NCI-H748 (cell line): ENCODE measurements at regions not wholly inside any gene's neighbourhood (a gene's known extent, or its start where the extent isn't known, plus 50 kb on each side); places are given as distances from the start of the nearest gene placed in this dataset.

Experiments used
- DNase-seq: peaks from one replicate; lab custom pipeline; 2025; ENCODE audit not compliant: unreplicated experiment; lab: John Stamatoyannopoulos, UW

DNA sequence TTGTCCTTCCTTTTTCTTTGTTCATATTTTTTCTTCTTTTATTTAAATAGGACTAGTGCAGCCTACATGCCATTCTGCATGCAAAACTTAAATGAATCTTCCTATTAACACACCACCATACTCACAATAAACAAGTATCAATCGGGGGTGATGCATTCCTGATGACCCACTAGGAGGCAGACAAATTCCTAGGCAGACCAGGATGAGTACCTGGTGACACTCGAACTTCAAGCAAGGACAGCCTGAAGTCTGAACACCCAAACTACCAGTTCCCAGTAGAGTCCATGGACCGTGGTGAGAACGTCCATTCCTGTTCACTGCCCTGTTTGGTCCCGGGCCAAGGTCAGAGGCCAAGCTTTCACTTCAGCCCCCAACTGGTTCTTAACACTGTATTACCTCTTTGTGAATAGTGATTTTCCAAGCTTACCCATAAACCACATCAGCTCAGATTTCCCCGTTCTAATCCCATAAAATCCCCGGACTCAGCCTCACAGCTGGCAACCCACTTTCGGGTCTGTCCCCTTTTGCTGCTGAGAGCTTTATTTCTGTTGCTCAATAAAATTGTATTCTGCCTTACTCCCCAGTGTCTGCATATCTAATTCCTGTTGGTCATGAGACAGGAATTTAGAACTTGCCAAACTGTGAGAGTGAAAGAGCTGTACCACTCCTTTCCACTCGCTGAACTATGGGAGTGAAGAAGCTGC is 1286.6 kb downstream of the FSTL5 start:
- DNase-seq, result no peak

DNA sequence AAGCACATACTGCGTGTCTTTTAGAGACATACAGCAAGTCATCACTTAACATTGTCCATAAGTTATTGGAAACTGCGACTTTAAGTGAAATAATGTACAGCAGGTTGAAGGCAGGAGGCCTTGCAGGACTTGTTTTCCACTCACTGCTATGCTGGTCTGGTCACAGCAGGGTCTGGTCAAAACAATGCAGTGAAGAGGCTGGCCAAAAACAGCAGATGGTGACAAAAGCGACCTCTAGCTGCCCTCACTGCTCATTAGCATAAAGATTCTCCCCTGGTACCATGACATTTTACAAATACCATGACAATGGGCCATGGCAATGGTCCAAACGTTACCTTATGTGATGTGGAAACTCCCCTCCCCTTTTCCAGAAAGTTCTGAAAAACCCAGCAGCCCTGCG is 1283.6 kb downstream of the FSTL5 start:
- DNase-seq, result peak; percentile 35

DNA sequence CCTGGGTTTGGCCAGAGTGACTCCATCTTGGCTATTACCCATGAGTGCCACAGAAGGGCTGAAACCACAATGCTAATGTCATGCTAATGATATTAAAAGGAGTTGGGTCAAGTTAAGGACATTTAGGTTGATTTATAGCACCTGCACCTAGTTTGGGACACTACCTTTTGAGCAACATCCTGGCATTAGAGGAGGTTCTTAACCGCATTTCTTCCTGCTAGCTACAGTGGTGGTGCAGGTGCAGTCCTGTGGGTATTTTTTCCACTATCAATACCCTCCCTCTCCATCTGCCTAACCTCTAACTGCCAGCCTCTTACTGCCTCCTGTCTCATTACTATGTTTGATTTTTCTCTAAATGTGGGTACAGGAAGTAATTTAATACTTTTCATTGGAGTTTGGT is 1276.1 kb downstream of the FSTL5 start:
- no peak for DNase-seq

DNA sequence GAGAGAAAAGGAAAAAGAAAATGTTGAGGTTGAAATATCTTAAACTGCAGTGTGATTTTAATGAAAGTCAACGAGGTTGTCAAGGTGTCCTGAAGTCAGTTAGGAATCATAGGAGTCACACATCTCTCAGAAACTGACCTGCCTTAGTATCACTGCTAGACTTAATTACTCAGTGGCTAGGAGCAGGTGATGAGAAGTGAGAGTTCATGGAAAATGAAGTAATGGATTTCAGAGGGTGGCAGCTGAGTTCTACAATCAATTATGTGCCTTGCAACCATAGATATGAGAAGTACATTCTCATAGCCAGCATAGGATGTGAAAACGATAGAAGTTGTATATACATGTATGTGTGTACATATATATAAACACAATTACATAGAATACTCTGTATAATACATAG is 1269.7 kb downstream of the FSTL5 start:
- peak; percentile 25 for DNase-seq

DNA sequence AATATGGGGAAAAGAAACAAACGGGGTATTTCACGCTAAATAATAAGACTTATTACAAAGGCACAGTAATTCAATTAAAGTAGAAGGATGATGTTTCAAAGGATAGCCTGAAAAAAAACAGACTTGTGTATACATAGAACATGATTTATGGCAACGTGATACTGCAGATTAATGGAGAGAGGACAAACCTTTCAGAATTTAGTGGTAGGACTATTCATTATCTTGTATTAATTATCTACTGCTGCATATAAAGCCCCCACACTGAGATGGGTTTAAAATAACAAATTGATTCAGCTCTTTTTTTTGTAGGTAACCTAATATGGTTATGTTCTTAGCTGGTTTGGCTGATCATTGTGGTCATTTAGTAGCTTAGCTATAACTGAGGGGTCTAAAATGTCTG is 1269.0 kb downstream of the FSTL5 start:
- DNase-seq, result peak; percentile 32

DNA sequence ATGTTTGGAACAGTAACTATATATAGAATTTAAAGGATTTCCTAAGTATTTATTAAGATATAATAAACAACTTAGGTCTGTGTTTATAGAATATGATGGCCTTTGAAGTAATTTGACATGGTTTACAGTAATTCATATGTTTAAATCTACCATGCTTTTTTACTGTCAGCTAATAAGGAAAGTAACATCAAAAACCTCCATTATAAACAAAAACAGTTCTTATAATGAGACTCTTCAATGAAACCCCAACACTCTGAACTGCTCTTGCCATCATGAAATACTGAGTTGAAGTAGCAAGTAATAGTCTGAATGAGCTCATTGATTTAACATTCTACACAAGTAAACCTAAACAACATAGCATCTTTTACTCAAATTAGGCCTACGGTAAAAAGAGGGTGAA is 1236.5 kb downstream of the FSTL5 start:
- DNase-seq, result no peak

DNA sequence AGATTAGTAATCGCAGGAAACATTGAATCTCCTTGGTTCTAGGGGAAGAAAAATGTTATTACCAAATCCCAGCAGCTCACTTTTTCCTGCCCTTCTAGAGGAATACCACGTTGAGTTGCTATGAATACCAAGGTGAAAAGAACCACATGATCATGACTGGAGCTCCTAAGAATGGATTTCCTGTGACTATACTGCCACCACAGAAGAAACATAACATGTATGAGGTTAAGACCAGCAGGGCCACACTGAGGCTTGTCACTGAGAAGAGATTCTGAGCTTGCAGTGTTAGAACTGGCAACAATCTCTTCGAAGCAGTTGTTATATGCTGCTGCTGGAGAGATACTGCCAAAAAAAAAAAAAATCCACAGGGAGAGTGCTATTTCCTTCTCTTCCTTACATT is 1235.3 kb downstream of the FSTL5 start:
- no peak for DNase-seq

DNA sequence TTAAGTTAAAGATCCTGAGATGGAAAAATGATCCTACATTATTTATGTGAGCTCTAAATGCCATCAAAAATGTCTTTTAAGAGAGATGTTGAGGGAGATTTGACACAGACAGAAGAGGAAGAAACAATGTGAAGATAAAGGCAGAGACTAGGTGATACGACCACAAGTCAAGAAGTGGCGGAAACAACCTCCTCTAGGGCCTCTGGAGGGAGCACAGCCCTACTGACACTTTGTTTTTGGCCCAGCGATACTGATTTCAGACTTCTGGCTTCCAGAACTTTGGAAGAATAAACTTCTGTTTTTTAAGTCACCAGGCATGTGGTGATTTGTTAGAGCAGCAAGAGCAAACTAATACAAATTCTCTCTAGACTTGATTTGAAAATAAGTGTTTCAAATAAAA is 1216.1 kb downstream of the FSTL5 start:
- no peak for DNase-seq

DNA sequence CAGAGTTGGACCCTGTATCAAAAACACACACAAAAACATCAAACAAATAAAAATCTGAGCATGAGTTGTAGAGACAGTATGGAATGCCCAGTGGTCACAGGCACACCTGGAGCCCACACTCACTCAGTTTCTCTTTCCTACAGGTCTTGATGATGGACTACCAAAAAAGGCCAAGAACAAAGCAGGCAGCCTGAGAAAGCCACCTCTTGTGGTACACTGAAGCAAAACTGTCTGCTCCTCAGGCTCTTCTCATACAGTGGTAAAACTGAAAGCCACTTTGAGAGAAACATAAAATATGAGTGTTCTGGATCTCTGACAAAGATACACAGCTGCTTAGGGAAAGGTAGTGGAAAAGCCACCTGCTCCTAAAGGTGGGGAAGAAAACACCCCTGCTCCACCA is 1206.9 kb downstream of the FSTL5 start:
- no peak for DNase-seq

DNA sequence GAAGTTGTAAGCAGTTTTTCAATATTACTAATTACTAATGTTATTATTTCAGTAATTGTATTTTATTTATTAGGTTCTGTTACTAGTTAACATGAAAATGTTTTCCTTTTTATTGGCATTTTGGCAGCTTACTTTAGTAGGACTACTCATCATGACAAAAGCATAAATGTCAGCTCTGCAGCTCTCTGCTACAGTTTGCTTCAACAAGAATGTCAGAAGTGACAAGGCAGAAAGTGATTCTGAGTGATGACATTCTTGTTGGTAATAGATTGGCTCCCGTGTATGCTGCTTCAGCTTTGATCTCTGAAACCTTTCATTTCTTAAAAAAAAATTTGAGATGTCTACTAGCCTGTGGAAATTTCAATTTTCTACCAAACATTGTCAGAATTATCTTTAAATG is 1193.9 kb downstream of the FSTL5 start:
- DNase-seq, result no peak

DNA sequence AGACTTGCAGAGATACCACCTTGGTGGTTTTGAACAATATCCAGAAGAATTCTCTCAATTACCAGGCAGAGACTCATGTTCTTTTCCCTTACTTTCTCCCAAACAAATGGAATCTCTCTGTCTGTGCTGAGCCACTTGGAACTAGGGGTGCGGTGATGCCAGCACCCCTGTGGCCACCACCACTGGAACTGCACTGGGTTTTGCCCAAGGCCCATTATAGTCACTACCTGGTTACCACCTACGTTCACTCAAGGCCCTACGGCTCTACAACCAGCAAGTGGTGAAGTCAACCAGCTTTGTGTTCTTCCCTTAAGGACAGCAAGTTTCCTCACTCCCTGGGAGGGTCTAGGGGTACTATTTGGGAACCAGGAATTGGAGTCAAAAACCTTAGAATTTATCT is 1183.7 kb downstream of the FSTL5 start:
- DNase-seq, result no peak

DNA sequence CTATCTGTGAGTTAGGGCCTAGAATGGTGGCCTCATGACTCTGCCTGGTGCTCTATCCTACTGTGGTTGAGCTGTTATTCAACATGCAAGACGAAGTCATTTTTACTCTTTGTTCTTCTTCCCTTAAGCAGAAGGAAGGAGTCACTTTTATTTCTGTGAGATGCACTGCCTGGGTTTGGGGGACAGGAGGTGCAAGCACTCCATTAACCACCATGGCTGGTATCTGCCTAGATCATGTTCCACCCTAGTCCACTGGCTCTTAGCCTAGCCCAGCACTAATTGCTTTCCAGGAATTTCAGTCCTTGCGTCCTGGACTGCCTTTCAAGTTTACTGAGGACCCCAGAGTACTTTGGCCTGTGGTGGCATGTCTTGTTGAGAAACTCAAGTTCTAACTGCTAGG is 1182.7 kb downstream of the FSTL5 start:
- DNase-seq, result no peak

DNA sequence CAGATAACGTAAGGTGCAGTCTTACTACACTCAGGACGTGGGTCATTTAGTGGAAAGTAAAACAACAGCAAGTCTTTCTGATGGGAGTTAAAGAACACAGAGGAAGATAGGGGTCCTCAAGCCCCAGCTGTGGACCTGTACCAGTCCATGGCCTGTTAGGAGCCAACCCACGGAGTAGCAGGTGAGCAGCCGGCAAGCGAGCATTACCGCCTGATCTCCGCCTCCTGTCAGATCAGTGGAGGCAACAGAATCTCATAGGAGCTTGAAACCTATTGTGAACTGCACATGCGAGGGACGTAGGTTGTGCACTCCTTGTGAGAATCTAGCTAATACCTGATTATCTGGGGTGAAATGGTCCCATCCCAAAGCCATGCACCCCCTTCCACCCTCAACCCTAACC is 1180.8 kb downstream of the FSTL5 start:
- no peak for DNase-seq

DNA sequence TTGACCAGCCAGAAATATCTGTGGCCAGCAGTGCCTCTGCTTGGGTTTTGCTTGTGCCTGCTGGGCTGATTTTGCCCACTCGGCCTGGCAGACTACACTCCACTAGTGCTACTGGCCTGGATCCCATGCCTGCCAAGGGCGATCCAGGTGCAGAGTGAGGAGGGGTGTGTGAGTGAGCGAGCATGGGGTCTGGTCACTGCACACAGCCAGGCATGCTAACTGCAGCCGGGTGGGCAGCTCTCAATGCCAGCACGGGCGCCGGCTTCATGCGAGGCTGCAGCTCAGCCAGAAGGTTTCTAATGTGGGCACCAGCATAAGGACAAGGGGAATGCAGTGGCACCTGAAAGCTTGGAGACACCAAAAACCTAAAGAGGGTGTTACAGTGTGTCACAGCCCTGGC is 1161.4 kb downstream of the FSTL5 start:
- no peak for DNase-seq

DNA sequence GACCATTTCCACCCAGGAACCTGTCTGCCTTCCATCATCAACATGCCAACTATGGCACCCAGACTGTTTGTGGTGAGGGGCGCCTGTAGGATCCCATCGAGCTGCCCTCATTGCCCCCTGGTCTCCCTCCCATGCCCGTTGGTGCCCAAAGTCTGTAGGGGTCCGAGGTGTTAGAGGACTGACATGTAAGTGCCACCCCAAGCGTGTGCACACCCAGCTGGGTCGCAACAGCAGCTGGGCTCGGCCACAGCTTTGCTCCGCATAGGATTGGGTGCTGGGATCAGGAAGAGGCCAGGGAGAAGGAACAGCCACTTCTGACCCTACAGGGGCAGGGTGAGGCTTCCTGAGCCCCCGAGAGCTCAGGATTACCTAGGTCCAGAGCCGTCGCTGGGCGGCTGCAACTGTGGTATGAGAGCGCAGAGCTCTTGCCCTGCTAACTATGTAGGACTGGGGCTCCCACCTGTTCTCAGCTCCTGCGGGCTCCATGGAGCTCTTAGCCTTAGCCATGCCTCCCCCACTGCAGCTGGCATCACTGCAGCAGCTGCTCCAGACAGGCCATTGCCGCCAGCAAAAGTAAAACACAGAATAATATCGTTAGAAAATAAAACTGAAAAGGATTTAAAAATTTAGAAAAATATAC is 1160.3 kb downstream of the FSTL5 start:
- no peak for DNase-seq

DNA sequence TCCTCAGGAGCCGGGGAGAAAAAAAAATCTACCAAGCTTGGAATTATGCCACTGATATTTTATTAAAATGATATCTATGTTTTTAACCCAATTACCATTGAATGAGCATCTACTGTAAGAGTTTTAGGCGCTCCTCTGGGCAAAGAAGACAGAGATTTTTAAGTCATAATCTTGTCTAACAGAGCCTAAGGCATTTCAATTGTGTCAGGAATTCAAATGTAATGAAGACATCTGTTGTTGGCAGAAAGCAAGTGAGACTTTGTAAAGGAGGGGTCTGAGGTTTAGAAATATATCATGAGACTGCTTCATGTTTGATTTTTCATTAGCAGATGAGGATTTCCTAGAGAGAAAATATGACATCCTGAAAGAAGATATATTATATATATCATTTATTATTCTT is 1158.1 kb downstream of the FSTL5 start:
- DNase-seq, result no peak

DNA sequence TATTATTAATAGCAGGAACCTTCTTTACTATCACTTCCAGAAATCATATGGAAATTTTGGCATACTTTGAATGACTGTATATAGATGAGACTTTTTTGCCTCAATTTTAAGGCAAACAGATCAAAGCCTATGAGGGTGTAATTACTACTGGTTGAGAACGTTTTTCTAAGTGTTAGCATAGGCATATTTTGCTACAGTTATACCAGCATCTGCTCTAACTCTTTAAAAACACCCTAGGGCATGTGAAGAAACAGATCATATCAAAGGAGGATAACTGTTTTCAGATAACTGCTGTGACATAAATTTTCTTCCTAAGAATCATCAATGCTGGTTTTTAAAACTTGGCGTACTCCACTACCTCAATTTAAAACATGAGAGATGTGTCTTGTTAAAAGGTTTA is 1155.3 kb downstream of the FSTL5 start:
- no peak for DNase-seq

DNA sequence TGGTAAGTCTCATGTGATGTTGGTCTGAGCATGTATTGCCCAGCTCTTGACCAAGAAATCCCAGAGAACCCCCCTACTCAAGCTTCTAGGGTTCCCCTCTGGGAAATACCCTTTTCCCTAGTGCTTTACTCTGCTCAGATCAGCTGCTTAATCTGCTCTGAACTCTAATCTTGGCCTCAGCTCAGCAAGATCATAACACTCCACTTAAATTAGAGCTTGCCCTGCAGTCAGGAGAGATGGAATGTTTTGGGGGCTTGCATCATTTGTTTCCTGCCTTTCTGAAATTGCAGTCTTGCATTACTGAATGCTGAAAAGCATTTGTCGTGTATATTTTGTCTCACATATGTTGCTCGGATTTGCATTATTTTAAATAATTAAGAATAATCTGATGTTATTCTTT is 1153.6 kb downstream of the FSTL5 start:
- DNase-seq, result no peak
